ENCODE measurements at regions not wholly inside any gene's neighbourhood (a gene's known extent, or its start where the extent isn't known, plus 50 kb on each side); places are given as distances from the start of the nearest gene placed in this dataset.
A peak's percentile ranks its signal among the peaks of the same experiment; 100 is the strongest.

DNA sequence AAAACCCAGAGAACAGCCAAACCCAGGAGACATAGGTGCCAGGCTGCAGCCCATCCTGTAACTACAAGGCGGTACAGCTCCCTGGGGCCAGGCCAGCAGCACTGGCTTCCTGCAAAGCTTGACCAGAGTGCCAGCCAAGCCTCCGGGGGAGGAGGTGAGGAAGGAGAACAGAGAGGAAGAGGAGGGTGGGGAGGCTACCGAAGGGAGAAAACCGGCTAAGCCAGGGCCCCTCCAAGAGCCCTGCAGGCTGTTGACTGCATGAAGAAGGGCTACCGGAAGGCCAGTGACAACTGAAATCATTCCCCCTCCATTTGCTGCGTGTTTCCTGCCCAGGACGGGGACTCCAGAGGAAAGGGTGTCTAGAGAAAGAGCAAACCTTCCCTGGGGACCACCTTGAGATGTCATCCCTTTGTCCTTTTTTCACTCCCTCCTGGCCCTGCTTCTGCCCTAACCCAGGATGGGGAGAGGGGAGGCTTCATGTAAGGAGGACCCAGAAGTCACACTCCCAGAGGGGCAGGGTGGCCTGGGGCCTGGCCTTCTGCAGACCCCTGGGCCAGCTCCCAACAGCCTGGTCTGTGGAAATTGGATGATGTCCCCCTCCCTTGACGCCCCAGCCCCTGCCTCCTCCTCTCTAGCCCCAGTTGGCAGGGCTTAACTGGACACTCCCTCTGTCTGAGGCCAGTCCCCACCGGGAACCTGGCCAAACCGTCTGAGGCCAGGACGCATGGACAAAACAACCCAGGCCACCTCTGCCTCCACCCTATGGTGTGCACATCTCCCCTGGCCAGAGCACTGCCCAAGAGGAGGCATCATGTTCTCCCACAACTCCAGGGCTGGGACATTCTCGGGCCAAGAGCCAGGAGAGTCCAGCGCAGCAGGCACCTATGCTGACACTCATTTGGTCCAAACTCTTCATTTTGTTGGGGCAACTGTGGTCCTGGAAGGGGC is 207.8 kb downstream of the CYP26B1 start:
- H3K9me3 ChIP-seq, result no peaks in the 10 kb centered on the region
- WGBS, 4 donors, result 74 to 82% (median 79%) methylated on average over 13 of the region's 13 CpGs
- ATAC-seq (peak in 2 of 4 donors; percentile 42 to 84), DNase-seq (peak in 2 of 5 donors; percentile 7 to 18)
- no peaks in the 10 kb centered on the region for H3K27me3 ChIP-seq
- no peak overlapping the region for H3K4me3 ChIP-seq
- H3K4me1 ChIP-seq, result peaks cover 0 to 6% (median 0%) of the 10 kb centered on the region in 12 donors
- intact Hi-C loops (cut with DNase I), result no loop called here
- TF ChIP-seq POLR2A (IDR thresholded peaks at IDR 0.05), result no peak
- TF ChIP-seq, protein P1, sequence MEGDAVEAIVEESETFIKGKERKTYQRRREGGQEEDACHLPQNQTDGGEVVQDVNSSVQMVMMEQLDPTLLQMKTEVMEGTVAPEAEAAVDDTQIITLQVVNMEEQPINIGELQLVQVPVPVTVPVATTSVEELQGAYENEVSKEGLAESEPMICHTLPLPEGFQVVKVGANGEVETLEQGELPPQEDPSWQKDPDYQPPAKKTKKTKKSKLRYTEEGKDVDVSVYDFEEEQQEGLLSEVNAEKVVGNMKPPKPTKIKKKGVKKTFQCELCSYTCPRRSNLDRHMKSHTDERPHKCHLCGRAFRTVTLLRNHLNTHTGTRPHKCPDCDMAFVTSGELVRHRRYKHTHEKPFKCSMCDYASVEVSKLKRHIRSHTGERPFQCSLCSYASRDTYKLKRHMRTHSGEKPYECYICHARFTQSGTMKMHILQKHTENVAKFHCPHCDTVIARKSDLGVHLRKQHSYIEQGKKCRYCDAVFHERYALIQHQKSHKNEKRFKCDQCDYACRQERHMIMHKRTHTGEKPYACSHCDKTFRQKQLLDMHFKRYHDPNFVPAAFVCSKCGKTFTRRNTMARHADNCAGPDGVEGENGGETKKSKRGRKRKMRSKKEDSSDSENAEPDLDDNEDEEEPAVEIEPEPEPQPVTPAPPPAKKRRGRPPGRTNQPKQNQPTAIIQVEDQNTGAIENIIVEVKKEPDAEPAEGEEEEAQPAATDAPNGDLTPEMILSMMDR (IDR thresholded peaks at IDR 0.05), result no peak
- no peak overlapping the region for H3K27ac ChIP-seq
- no peaks in the 10 kb centered on the region for H3K36me3 ChIP-seq

DNA sequence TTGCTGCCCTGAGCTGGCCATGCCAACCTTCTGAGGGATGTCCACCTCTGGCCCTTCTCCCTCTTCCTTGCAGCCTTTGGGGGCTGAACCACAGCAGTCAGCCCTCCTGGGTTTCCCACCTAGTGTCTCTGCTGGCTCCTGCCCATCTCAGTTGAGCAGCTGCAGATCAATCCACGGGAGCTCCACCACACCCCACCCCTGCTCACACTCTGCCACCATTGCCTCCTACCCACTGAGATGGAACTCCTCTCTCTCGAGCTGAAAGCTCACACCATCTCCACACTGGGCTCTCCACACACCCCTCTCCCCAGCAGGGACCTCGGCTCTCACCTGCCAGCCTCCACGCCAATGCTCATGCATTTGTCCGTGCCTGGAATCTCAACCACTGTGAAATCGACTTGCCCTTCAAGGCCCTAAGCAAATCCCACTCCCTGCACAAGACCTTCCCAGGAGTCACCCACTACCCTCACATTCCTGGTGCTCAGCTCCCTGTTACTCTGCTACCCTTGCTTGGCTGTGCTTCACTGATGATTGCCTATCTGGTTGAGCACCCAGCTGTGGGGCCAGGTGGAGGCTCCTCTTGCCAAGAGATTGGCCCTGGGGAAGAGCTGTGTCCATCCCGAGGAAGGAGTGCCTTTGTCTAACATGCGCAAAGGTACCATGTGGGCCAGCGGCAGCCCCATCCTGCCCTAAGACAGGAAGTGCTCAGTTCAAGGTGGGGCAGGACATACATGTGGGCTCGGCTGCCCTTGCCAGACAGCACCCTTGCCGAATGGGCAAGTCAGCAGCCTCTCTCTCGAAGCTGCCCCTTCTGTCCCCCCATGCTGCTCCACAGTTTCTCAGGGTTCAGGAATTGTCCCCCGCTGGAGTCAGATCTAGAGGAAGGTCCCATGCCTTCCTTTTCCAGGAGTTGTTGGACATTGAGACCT is 208.7 kb downstream of the CYP26B1 start:
- 89 to 95% (median 90%) methylated on average over 11 to 13 of the region's 13 CpGs for whole genome bisulfite sequencing, 4 donors
- peak in 2 of 5 donors; percentile 5 to 11 for DNase-seq

DNA sequence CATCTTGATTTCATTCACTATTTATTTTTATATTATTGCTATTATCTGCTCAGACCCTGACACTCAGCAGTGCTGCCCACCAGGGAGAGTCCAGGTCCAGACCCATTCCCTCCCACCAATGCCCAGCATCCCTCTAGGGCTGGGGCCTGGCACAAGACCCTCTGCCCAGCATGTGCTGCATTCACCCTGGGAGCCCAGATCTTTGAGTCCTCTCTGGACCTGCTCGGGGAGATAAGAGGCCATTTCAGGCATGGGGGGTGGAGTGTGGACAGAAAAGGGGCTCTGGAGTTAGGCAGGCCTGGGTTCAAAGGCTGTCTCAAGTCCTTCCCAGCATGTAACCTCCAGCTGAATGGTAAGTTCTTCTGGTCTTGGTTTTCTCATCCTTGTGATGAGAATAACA is 209.6 kb downstream of the CYP26B1 start:
- H3K36me3 ChIP-seq, result no peaks in the 10 kb centered on the region
- H3K9me3 ChIP-seq, result no peaks in the 10 kb centered on the region
- no peak overlapping the region for H3K4me3 ChIP-seq
- ATAC-seq (no peak), DNase-seq (peak in 2 of 5 donors; percentile 2 to 7)
- 70 to 85% (median 75%) methylated on average over 1 of the region's 1 CpG for WGBS, 4 donors
- H3K27ac ChIP-seq, result no peak overlapping the region
- H3K27me3 ChIP-seq, result no peaks in the 10 kb centered on the region
- intact Hi-C loops (cut with DNase I), result no loop called here
- TF ChIP-seq, protein P1 (IDR thresholded peaks at IDR 0.05), result no peak
- TF ChIP-seq POLR2A (IDR thresholded peaks at IDR 0.05), result no peak
- peaks cover 0 to 14% (median 0%) of the 10 kb centered on the region in 12 donors for H3K4me1 ChIP-seq

More for the DNA sequence above, 208.7 kb downstream of the CYP26B1 start:
- Histone ChIP-seq H3K27me3 (no peaks in the 10 kb centered on the region), H3K27ac (no peak overlapping the region), H3K9me3 (no peaks in the 10 kb centered on the region), H3K4me1 (peaks cover 0 to 15% (median 0%) of the 10 kb centered on the region in 12 donors), H3K36me3 (no peaks in the 10 kb centered on the region), H3K4me3 (no peak overlapping the region)
- intact Hi-C loops (cut with DNase I), result no loop called here
- ATAC-seq, result no peak
- TF ChIP-seq POLR2A (IDR thresholded peaks at IDR 0.05), result no peak
- TF ChIP-seq, protein P1 (IDR thresholded peaks at IDR 0.05), result no peak

Measured in heart left ventricle (tissue), 16 donors.